ENCODE measurements at regions not wholly inside any gene's neighbourhood (a gene's known extent, or its start where the extent isn't known, plus 50 kb on each side); places are given as distances from the start of the nearest gene placed in this dataset.

- DNase-seq (ENCODE audit: low read depth, low spot score) = no peak
- Histone ChIP-seq H3K27me3 (ENCODE audit: control insufficient read depth, insufficient read depth, low read length) (no peaks in the 10 kb centered on the region), H3K4me3 (ENCODE audit: low read depth, low read length) (no peak overlapping the region), H3K27ac (ENCODE audit: low read depth, low read length) (no peak overlapping the region), H3K9me3 (ENCODE audit: control insufficient read depth, insufficient read depth, low read length) (no peaks in the 10 kb centered on the region)
- ChIA-PET POLR2A (no interaction called here), CTCF (no interaction called here)
- TF ChIP-seq, protein P1, sequence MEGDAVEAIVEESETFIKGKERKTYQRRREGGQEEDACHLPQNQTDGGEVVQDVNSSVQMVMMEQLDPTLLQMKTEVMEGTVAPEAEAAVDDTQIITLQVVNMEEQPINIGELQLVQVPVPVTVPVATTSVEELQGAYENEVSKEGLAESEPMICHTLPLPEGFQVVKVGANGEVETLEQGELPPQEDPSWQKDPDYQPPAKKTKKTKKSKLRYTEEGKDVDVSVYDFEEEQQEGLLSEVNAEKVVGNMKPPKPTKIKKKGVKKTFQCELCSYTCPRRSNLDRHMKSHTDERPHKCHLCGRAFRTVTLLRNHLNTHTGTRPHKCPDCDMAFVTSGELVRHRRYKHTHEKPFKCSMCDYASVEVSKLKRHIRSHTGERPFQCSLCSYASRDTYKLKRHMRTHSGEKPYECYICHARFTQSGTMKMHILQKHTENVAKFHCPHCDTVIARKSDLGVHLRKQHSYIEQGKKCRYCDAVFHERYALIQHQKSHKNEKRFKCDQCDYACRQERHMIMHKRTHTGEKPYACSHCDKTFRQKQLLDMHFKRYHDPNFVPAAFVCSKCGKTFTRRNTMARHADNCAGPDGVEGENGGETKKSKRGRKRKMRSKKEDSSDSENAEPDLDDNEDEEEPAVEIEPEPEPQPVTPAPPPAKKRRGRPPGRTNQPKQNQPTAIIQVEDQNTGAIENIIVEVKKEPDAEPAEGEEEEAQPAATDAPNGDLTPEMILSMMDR (IDR thresholded peaks at IDR 0.05; ENCODE audit: low read depth, low read length) = no peak
Observed at GRCh38 chr7:46554688-46555422, 633.8 kb upstream of the IGFBP3 start.

DNA sequence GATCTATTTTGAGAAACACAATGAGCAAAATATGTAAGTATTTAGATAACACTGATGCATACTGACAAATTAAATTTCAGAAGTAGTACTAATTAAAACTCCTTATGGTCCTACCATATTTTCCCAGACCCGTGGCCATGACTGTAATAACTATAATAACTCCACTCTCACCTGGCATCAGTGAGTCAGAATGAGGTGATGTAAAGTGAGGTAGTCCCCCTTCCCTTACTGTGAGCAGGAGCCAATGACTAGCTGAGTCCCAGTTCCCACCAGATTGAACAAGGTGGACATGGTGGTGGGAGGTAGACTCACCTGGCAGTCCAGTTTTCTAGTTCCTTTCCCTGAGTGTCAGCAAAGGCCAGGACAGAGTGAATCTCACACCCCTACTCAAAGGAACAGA, 630.5 kb upstream of the IGFBP3 start:
- TF ChIP-seq, protein P1 (IDR thresholded peaks at IDR 0.05; ENCODE audit: low read depth, low read length) = no peak
- POLR2A ChIA-PET = no interaction called here
- no peak for DNase-seq (ENCODE audit: low read depth, low spot score)
- Histone ChIP-seq H3K27me3 (ENCODE audit: control insufficient read depth, insufficient read depth, low read length) (no peaks in the 10 kb centered on the region), H3K9me3 (ENCODE audit: control insufficient read depth, insufficient read depth, low read length) (no peaks in the 10 kb centered on the region), H3K4me3 (ENCODE audit: low read depth, low read length) (no peak overlapping the region), H3K27ac (ENCODE audit: low read depth, low read length) (no peak overlapping the region)
- CTCF ChIA-PET = no interaction called here

- TF ChIP-seq, protein P1 (IDR thresholded peaks at IDR 0.05; ENCODE audit: low read depth, low read length) = no peak
- Histone ChIP-seq H3K4me3 (ENCODE audit: low read depth, low read length) (no peak overlapping the region), H3K9me3 (ENCODE audit: control insufficient read depth, insufficient read depth, low read length) (no peaks in the 10 kb centered on the region), H3K27ac (ENCODE audit: low read depth, low read length) (no peak overlapping the region), H3K27me3 (ENCODE audit: control insufficient read depth, insufficient read depth, low read length) (no peaks in the 10 kb centered on the region)
- no peak for DNase-seq (ENCODE audit: low read depth, low spot score)
- ChIA-PET POLR2A (no interaction called here), CTCF (no interaction called here)
Observed at GRCh38 chr7:46550864-46551263, 629.8 kb upstream of the IGFBP3 start.

GRCh38 chr7:46549892-46550639, 629.0 kb upstream of the IGFBP3 start:
- ChIA-PET CTCF (interaction anchor here (0.6 to 1.0 kb wide), 2 partner anchors 197 to 627 kb away, joined by 3 read pairs; no protein-coding TSS in a partner anchor), POLR2A (no interaction called here)
- TF ChIP-seq, protein P1 (IDR thresholded peaks at IDR 0.05; ENCODE audit: low read depth, low read length) = no peak
- Histone ChIP-seq H3K4me3 (ENCODE audit: low read depth, low read length) (no peak overlapping the region), H3K9me3 (ENCODE audit: control insufficient read depth, insufficient read depth, low read length) (no peaks in the 10 kb centered on the region), H3K27me3 (ENCODE audit: control insufficient read depth, insufficient read depth, low read length) (no peaks in the 10 kb centered on the region), H3K27ac (ENCODE audit: low read depth, low read length) (no peak overlapping the region)
- no peak for DNase-seq (ENCODE audit: low read depth, low spot score)

- TF ChIP-seq, protein P1 (IDR thresholded peaks at IDR 0.05; ENCODE audit: low read depth, low read length) = no peak
- CTCF ChIA-PET = interaction anchor here (0.6 to 1.0 kb wide), 2 partner anchors 196 to 627 kb away, joined by 3 read pairs; no protein-coding TSS in a partner anchor
- POLR2A ChIA-PET = no interaction called here
Observed at GRCh38 chr7:46549347-46549746, 628.3 kb upstream of the IGFBP3 start.

More at GRCh38 chr7:46549347-46549746, 628.3 kb upstream of the IGFBP3 start:
- no peaks in the 10 kb centered on the region for H3K27me3 ChIP-seq (ENCODE audit: control insufficient read depth, insufficient read depth, low read length)
- DNase-seq (ENCODE audit: low read depth, low spot score) = no peak
- H3K9me3 ChIP-seq (ENCODE audit: control insufficient read depth, insufficient read depth, low read length) = no peaks in the 10 kb centered on the region
- H3K4me3 ChIP-seq (ENCODE audit: low read depth, low read length) = no peak overlapping the region
- H3K27ac ChIP-seq (ENCODE audit: low read depth, low read length) = no peak overlapping the region
